NCI-H82 treated with DMSO at 0.1 percent for 48 hours (cell line): ENCODE measurements at regions not wholly inside any gene's neighbourhood (a gene's known extent, or its start where the extent isn't known, plus 50 kb on each side); places are given as distances from the start of the nearest gene placed in this dataset.
"Not testable (repeated sequence)": the region's sequence is repeated elsewhere in the genome, so short reads cannot be mapped to it uniquely, and the experiment has no call there.

Source experiments
- DNase-seq: peaks from one replicate; lab custom pipeline; 2025; ENCODE audit not compliant: unreplicated experiment; lab: John Stamatoyannopoulos, UW

- no peak for DNase-seq
These were observed 237.2 kb downstream of the TOX3 start for GRCh38 chr16:52309446-52310416.

GRCh38 chr16:52308051-52308450 is 238.9 kb downstream of the TOX3 start:
- DNase-seq = no peak

- DNase-seq = no peak
These were observed 245.9 kb downstream of the TOX3 start for GRCh38 chr16:52301026-52301425.

GRCh38 chr16:52298769-52299168 is 248.2 kb downstream of the TOX3 start:
- no peak for DNase-seq

GRCh38 chr16:52296706-52297315 is 250.1 kb downstream of the TOX3 start:
- DNase-seq = not testable (repeated sequence)

- DNase-seq = no peak
These were observed 250.9 kb downstream of the TOX3 start for GRCh38 chr16:52296076-52296475.

GRCh38 chr16:52294660-52295059 is 252.3 kb downstream of the TOX3 start:
- no peak for DNase-seq

GRCh38 chr16:52293204-52293603 is 253.7 kb downstream of the TOX3 start:
- no peak for DNase-seq

GRCh38 chr16:52283584-52284375 is 263.2 kb downstream of the TOX3 start:
- DNase-seq = no peak

GRCh38 chr16:52283018-52283417 is 263.9 kb downstream of the TOX3 start:
- no peak for DNase-seq

GRCh38 chr16:52280086-52280485 is 266.9 kb downstream of the TOX3 start:
- DNase-seq = no peak

GRCh38 chr16:52271088-52271750 is 275.7 kb downstream of the TOX3 start:
- no peak for DNase-seq

GRCh38 chr16:52265446-52265861 is 281.5 kb downstream of the TOX3 start:
- DNase-seq = no peak

GRCh38 chr16:52257534-52257933 is 289.4 kb downstream of the TOX3 start:
- DNase-seq = no peak

GRCh38 chr16:52256310-52257078 is 290.4 kb downstream of the TOX3 start:
- no peak for DNase-seq

GRCh38 chr16:52254746-52255145 is 292.2 kb downstream of the TOX3 start:
- no peak for DNase-seq

GRCh38 chr16:52252680-52253079 is 294.3 kb downstream of the TOX3 start:
- DNase-seq = no peak

GRCh38 chr16:52251495-52251894 is 295.4 kb downstream of the TOX3 start:
- DNase-seq = no peak

- DNase-seq = no peak
These were observed 299.2 kb downstream of the TOX3 start for GRCh38 chr16:52247737-52248136.

- DNase-seq = no peak
These were observed 308.2 kb downstream of the TOX3 start for GRCh38 chr16:52238710-52239109.
